Left ventricle myocardium inferior (tissue), 1 donor: ENCODE measurements at regions not wholly inside any gene's neighbourhood (a gene's known extent, or its start where the extent isn't known, plus 50 kb on each side); places are given as distances from the start of the nearest gene placed in this dataset.

Experiments
- DNase-seq: peaks from one replicate; pipeline ENCODE4 v3.0.0-alpha.2; 2020
- H3K27ac ChIP-seq: fragments of 200-600 bp; replicated peaks from 2 replicates; pipeline ENCODE4 v1.8.0; 2021
- H3K27me3 ChIP-seq: fragments of 200-600 bp; 2 replicates; pipeline ENCODE4 v1.8.0; 2021; ENCODE audit warnings: low read depth
- H3K36me3 ChIP-seq: fragments of 200-600 bp; 2 replicates; pipeline ENCODE4 v1.8.0; 2021
- H3K4me1 ChIP-seq: fragments of 200-600 bp; 2 replicates; pipeline ENCODE4 v1.8.0; 2021
- H3K4me3 ChIP-seq: fragments of 200-600 bp; 2 replicates; pipeline ENCODE4 v1.8.0; 2021; ENCODE audit warnings: mild to moderate bottlenecking, moderate library complexity
- H3K9me3 ChIP-seq: fragments of 200-600 bp; replicated peaks from 2 replicates; pipeline ENCODE4 v1.8.0; 2021
- CTCF ChIP-seq: fragments of 200-600 bp; IDR thresholded peaks from 2 replicates; pipeline ENCODE4 v1.8.0; 2021; ENCODE audit warnings: antibody characterized with exemption, mild to moderate bottlenecking, borderline replicate concordance
- intact Hi-C: fragments of 100-400 bp; cut with micrococcal nuclease; formaldehyde crosslinking; loops from one replicate; pipeline ENCODE4 v1.11.0; 2022
- donor health status: DM: no; HTN: yes; CAD: no; lungs with severe emphysema.

- DNase-seq = no peak
- Histone ChIP-seq H3K27me3 (no peaks in the 10 kb centered on the region), H3K9me3 (no peaks in the 10 kb centered on the region), H3K27ac (no peak overlapping the region), H3K36me3 (no peaks in the 10 kb centered on the region), H3K4me1 (peaks cover 7% of the 10 kb centered on the region), H3K4me3 (no peak overlapping the region)
- intact Hi-C loops = no loop called here
- no peak for TF ChIP-seq CTCF
These were observed 191.7 kb upstream of the GADL1 start for GRCh38 chr3:31086148-31086547.

- H3K36me3 ChIP-seq = no peaks in the 10 kb centered on the region
- intact Hi-C loops = no loop called here
- H3K4me3 ChIP-seq = no peak overlapping the region
- no peak for TF ChIP-seq CTCF
- peaks cover 7% of the 10 kb centered on the region for H3K4me1 ChIP-seq
- H3K27me3 ChIP-seq = no peaks in the 10 kb centered on the region
- no peaks in the 10 kb centered on the region for H3K9me3 ChIP-seq
- H3K27ac ChIP-seq = no peak overlapping the region
- DNase-seq = no peak
These were observed 192.2 kb upstream of the GADL1 start for GRCh38 chr3:31086698-31087097.

GRCh38 chr3:31091748-31092147 is 197.3 kb upstream of the GADL1 start:
- Histone ChIP-seq H3K27ac (no peak overlapping the region), H3K27me3 (no peaks in the 10 kb centered on the region), H3K36me3 (no peaks in the 10 kb centered on the region), H3K4me1 (peaks cover 5% of the 10 kb centered on the region), H3K9me3 (no peaks in the 10 kb centered on the region), H3K4me3 (no peak overlapping the region)
- no peak for TF ChIP-seq CTCF
- intact Hi-C loops = no loop called here
- DNase-seq = no peak

- Histone ChIP-seq H3K27ac (peak overlapping the region; percentile 32), H3K27me3 (no peaks in the 10 kb centered on the region), H3K36me3 (no peaks in the 10 kb centered on the region), H3K4me3 (no peak overlapping the region), H3K9me3 (no peaks in the 10 kb centered on the region), H3K4me1 (peaks cover 3% of the 10 kb centered on the region)
- no peak for TF ChIP-seq CTCF
- intact Hi-C loops = no loop called here
- no peak for DNase-seq
These were observed 198.5 kb upstream of the GADL1 start for GRCh38 chr3:31092748-31093589.

GRCh38 chr3:31093606-31094005 is 199.1 kb upstream of the GADL1 start:
- DNase-seq = no peak
- Histone ChIP-seq H3K4me3 (no peak overlapping the region), H3K27ac (peak overlapping the region; percentile 32), H3K36me3 (no peaks in the 10 kb centered on the region), H3K9me3 (no peaks in the 10 kb centered on the region), H3K4me1 (peaks cover 3% of the 10 kb centered on the region), H3K27me3 (no peaks in the 10 kb centered on the region)
- TF ChIP-seq CTCF = no peak
- intact Hi-C loops = no loop called here
